ENCODE measurements at regions not wholly inside any gene's neighbourhood (a gene's known extent, or its start where the extent isn't known, plus 50 kb on each side); places are given as distances from the start of the nearest gene placed in this dataset.

DNA sequence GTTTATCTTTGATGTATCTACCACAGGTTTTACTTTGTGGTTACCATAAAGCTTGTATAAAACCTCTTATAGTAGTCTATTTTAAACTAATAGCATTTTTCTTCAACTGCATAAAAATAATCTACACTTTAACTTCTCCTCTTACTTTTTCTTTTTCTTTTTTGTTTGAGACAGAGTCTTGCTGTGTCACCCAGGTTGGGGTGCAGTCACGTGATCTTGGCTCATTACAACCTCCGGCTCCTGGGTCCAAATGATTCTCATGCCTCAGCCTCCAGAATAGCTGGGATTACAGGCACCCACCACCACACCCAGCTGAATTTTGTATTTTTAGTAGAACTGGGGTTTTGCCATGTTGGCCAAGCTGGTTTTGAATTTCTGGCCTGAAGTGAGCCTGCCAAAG lies 53.4 kb upstream of the ZKSCAN2 start:
- Histone ChIP-seq H3K79me1 (ENCODE audit: low read depth, low read length) (no peaks in the 10 kb centered on the region), H3K56ac (replicated peaks; ENCODE audit: insufficient read length, low read depth, low read length) (no peak overlapping the region), H2AFZ (ENCODE audit: low read length) (no peak overlapping the region), H4K20me1 (replicated peaks in 1 of 2; ENCODE audit: control insufficient read depth in 1 of 2, insufficient read depth in 2 of 2, low read length in 2 of 2) (no peaks in the 10 kb centered on the region), H3K36me3 (ENCODE audit: control insufficient read depth in 2 of 4, insufficient read depth in 4 of 4, low read length in 3 of 4) (no peaks in the 10 kb centered on the region), H3K4me1 (replicated peaks in 1 of 4; ENCODE audit: control insufficient read depth in 3 of 4, insufficient read depth in 4 of 4, low read length in 3 of 4) (no peaks in the 10 kb centered on the region), H2AK5ac (ENCODE audit: low read depth, low read length) (no peak overlapping the region), H3K4me2 (ENCODE audit: insufficient read depth in 1 of 2, low read depth in 2 of 2, low read length in 2 of 2) (no peak overlapping the region), H3K14ac (ENCODE audit: insufficient read length) (no peak overlapping the region), H4K8ac (ENCODE audit: extremely low read depth, insufficient read depth, low read length) (no peak overlapping the region), H2BK120ac (replicated peaks; ENCODE audit: low read depth, low read length) (no peak overlapping the region), H3K18ac (ENCODE audit: extremely low read depth, low read length) (no peak overlapping the region), H3K4ac (replicated peaks; ENCODE audit: insufficient read length, low read depth, low read length) (no peak overlapping the region), H3K79me2 (ENCODE audit: control insufficient read depth in 1 of 2, insufficient read depth in 2 of 2, low read length in 2 of 2) (no peaks in the 10 kb centered on the region), H3K9me3 (ENCODE audit: insufficient read depth in 2 of 2, low read depth in 1 of 2, low read length in 1 of 2) (peaks cover 10 to 12% of the 10 kb centered on the region in 2 experiments), H2BK20ac (ENCODE audit: low read length) (no peak overlapping the region), H4K91ac (replicated peaks; ENCODE audit: insufficient read length, low read length) (no peak overlapping the region), H3K23ac (ENCODE audit: insufficient read length) (no peak overlapping the region), H4K5ac (ENCODE audit: insufficient read length, low read depth, low read length) (no peak overlapping the region), H3K27me3 (replicated peaks in 1 of 4; ENCODE audit: control insufficient read depth in 3 of 4, extremely low read depth in 1 of 4, insufficient read depth in 3 of 4, low read length in 3 of 4) (no peaks in the 10 kb centered on the region), H2BK15ac (ENCODE audit: low read length) (no peak overlapping the region), H2BK5ac (ENCODE audit: low read depth, low read length) (no peak overlapping the region), H3K9ac (replicated peaks in 1 of 4; ENCODE audit: extremely low read depth in 1 of 4, low read depth in 3 of 4, low read length in 3 of 4) (no peak overlapping the region), H2BK12ac (ENCODE audit: low read depth, low read length) (no peak overlapping the region), H3K23me2 (ENCODE audit: low read depth, low read length) (no peaks in the 10 kb centered on the region), H3K27ac (ENCODE audit: low read depth, low read length) (no peak overlapping the region), H3K4me3 (ENCODE audit: extremely low read depth in 1 of 4, insufficient read depth in 2 of 4, low read depth in 3 of 4, low read length in 4 of 4) (no peak overlapping the region)
- ChIA-PET CTCF (ENCODE audit: partially characterized antibody) (interaction anchor here (1.0 kb wide), 1 partner anchor 34 kb away, joined by 5 read pairs; no protein-coding TSS in a partner anchor), POLR2A (ENCODE audit: partially characterized antibody) (no interaction called here)
- WGBS, 2 experiments (ENCODE audit: extremely low coverage in 1 of 2, insufficient coverage in 1 of 2, insufficient read length in 1 of 2, insufficient replicate concordance in 2 of 2, low coverage in 1 of 2, low lambda C conversion rate in 2 of 2, missing lambda C conversion rate in 1 of 2), result 96% methylated on average over 2 of the region's 2 CpGs; no CpG with 5 or more reads in 1 of the 2 experiments
- DNase-seq (ENCODE audit: low read depth in 1 of 2, low spot score in 2 of 2), result no peak
- no peak for FAIRE-seq
- no peak for TF ChIP-seq CBX8 (IDR thresholded peaks at IDR 0.05; ENCODE audit: borderline replicate concordance, low read depth, low read length)
- no peak for TF ChIP-seq RAD21 (IDR thresholded peaks at IDR 0.05 in 1 of 2, conservative IDR thresholded peaks at IDR 0.05 in 1 of 2; ENCODE audit: low read depth in 2 of 2, low read length in 2 of 2)
- no peak for TF ChIP-seq CBX5 (IDR thresholded peaks at IDR 0.05; ENCODE audit: low read depth, low read length)
- TF ChIP-seq ATF3 (IDR thresholded peaks at IDR 0.05; ENCODE audit: insufficient read depth, low read depth, low read length), result no peak
- TF ChIP-seq CTBP2 (IDR thresholded peaks at IDR 0.05; ENCODE audit: borderline replicate concordance, insufficient read depth, insufficient read length, low read length), result no peak
- no peak for TF ChIP-seq JUN (IDR thresholded peaks at IDR 0.05; ENCODE audit: low read depth, low read length)
- TF ChIP-seq SIRT6 (IDR thresholded peaks at IDR 0.05; ENCODE audit: low read length), result no peak
- no peak for TF ChIP-seq EZH2 (IDR thresholded peaks at IDR 0.05; ENCODE audit: low read depth, low read length, severe bottlenecking)
- TF ChIP-seq RNF2 (IDR thresholded peaks at IDR 0.05; ENCODE audit: borderline replicate concordance, low read depth, low read length, missing control alignments, poor library complexity, severe bottlenecking), result no peak
- no peak for TF ChIP-seq CEBPB (IDR thresholded peaks at IDR 0.05; ENCODE audit: low read depth, low read length)
- TF ChIP-seq, protein P1, sequence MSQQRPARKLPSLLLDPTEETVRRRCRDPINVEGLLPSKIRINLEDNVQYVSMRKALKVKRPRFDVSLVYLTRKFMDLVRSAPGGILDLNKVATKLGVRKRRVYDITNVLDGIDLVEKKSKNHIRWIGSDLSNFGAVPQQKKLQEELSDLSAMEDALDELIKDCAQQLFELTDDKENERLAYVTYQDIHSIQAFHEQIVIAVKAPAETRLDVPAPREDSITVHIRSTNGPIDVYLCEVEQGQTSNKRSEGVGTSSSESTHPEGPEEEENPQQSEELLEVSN (IDR thresholded peaks at IDR 0.05), result no peak
- TF ChIP-seq CHD2 (IDR thresholded peaks at IDR 0.05; ENCODE audit: low read length), result no peak

Measured in H1 (cell line).